ENCODE measurements at regions not wholly inside any gene's neighbourhood (a gene's known extent, or its start where the extent isn't known, plus 50 kb on each side); places are given as distances from the start of the nearest gene placed in this dataset.
"Not testable (repeated sequence)": the region's sequence is repeated elsewhere in the genome, so short reads cannot be mapped to it uniquely, and the experiment has no call there.

DNA sequence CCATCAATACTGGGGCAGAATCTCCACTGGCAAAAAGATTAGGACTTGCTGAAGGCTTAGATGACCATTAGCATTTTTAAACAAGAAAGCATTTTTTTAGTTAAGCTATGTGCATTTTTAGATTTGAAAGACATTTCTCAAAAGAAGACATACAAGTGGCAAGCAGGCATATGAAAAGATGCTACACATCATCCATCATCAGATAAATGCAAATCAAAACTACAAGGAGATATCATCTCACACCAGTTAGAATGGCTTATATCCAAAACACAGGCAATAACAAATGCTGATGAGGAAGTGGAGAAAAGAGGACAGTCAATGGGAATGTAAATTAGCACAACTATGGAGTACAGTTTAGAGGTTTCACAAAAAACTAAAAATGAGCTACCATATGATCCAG, 195.6 kb upstream of the TNC start:
- DNase-seq: no peak

DNA sequence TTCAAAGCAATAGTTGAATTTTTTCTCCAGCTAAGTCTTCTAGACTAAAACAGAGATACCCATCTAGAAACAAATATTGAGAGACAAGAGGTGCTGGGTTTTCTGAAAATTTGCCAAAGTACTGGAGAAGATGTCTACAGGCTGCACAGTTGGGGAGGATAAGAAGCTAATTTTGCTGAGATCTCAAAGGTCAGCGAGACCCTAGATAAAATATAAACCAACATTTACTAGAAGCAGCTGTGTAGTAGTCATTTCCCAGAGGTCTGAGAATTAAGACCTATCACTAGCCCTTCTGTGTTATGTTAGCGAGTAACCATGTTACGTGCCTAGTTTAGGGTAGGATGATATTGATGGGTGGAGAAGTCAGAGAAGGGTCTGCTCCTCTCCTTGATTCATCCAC, 208.5 kb upstream of the TNC start:
- DNase-seq: no peak

DNA sequence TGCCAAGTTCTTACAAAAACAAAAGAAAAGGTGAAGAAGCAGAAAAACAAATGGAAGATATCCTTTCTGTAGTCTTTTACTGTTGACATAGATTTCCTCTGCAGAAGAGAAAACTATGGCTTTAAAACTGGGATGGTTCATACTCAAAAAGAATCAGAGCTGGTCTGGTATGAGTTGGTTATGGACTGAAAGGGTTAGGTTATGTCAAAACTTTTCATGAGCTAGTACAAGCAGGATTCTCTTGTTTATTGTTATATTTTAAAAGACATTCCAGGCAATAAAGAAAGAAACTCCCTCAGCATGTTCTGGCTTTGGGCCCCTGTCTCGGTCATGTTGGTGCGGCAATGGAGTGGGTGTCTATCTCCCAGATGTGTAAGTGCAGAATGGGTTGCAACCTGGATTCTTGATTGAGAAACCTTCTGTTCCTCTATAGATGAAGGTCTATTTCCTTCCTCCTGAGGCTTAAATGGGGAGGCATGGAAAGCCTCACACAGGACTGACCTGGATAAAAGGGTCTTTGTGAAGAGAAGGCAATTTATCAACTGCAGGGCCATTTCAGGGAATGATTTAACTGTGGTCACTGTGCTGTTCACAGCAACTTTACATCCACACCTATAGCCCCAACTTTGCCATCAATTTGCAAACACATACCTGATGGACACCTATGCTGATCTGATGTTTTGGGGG, 209.6 kb upstream of the TNC start:
- no peak for DNase-seq

DNA sequence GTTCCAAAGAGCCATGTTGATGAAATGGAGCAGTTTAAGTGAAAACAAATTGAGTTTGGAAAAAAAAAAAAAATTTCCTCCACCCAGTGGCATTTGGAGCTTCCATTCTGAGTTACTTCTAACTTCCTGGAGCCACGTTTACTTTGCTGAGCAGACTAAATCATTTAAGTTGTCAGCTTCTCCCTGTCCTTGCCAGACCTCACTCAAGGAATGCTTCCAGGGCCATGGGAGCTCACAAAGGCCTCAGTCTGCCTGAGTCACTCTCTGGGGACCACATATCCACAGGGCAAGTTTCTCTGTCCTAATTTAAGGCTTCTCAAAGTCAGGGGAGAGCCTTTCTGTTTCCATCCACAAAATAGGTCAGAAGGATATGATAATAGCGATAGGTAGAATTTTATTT, 210.3 kb upstream of the TNC start:
- no peak for DNase-seq

DNA sequence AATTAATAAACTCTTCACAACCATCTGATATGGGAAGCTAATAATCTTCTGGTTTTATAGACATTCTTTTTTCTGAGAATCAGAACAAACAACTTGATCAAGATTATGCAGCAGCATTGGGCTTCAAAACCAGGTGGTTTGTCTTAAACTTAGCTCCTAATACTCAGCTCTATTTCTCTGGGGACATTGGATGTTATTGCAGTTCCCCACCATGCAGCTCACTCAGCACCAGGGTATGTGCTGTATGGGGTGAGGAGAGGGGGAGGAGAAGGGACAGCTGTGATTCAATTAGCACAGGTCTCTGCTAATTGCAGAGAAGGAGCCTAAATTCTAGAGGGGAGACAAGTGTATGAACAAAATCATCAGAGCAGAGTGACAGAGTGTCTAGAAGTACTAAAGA, 210.7 kb upstream of the TNC start:
- no peak for DNase-seq

DNA sequence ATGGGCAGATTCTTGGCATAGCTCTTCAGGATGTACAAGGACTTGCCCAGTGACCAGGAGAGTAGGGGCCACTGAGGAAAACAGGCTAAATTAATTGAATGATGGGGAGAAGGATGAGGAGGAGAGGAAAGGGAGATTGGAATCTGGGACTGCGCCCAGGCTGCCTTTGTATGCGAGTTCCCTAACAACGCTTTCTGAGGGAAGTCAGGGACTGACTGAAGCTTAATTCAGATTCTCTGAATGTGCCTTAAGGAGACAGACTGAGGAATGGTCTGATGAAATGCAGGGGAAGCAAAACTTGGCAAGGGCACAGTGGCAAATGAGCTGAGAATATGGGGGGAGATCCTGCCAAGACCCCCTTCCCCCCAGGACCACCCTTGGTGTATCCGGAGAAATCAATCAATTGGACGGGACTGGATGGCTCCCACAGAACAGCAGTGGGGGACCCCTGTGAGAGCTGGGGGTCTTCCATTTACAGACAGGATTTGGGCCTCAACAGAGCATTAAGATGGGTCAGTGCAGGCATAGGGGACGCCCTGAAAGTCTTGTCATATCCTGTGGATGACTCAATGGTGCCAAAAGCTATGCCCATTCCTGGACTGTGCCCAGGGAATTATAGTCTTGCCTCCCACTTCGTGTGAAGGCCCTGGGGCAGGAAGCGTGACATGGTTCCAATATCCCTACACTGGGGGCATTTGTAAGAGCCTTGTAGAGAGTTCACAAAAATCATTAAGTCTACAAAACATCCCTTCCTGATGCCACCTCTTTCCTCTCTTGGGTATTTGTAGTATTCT, 215.5 kb upstream of the TNC start:
- DNase-seq: no peak

DNA sequence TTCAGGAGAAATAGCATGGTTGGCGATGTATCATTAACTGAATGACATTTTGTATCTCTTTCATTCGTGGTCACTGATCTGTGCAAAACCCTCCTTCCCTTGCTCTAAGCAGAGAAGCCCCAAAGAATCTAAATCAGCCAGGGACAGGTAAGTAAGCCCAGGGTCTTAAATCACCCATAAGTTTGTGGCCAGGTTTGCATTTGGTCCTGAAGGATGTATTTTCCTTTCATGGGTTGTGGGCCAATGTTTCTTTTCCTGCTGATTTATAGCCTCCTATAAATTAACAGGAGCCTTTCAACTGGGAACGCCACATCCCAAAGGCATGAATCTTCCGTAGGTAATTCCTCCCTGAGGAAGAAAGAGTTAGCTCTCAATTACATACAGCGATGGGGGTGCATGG, 217.5 kb upstream of the TNC start:
- DNase-seq: no peak

DNA sequence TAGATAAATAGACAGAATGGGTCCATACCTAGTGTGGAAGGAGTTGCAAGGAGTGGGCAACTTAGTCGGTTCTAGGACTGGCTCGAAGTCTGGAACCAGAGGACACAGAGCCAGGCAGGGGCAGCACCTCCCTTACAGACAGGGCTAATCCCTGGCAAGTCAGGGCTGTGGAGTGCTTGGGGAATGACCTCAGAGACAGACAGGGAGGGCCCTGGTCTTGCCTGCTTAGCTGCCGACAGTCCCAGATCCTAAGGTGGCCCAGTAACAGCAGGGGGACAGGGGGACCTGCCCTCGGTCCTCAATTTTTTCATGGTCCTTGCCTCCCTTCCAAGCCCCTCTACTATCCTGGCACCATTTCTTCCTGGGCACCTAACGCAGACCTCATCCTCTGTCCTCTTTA, 222.4 kb upstream of the TNC start:
- no peak for DNase-seq

DNA sequence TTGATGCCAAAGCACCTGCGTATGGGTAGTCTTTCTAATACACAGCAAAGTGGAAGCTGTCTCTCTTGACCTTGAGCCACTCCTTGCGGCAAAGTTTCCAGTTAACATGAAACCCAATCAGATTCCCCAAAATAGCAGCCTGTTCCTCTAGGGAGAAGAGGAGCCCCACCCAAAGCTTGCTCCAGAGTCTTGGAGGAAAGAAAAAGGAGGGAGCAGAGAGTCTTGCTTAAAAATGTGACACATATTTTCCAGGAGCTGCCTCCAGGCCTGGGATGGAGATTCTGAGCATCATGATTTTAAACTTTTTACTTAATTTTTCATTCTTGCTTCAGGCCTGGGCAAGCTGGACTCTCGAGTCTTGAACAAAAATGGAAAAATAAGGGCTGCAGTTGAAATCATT, 223.5 kb upstream of the TNC start:
- no peak for DNase-seq

DNA sequence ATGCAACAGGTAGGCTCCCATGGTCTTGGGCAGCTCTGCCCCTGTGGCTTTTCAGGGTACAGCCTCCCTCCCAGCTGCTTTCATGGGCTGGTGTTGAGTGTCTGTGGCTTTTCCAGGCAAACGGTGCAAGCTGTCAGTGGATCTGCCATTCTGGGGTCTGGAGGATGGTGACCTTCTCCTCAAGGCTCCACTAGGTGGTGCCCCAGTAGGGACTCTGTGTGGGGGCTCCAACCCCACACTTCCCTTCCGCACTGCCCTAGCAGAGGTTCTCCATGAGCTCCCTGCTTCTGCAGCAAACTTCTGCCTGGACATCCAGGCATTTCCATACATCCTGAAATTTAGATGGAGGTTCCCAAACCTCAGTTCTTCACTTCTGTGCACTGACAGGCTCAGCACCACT, 229.8 kb upstream of the TNC start:
- not testable (repeated sequence) for DNase-seq

DNA sequence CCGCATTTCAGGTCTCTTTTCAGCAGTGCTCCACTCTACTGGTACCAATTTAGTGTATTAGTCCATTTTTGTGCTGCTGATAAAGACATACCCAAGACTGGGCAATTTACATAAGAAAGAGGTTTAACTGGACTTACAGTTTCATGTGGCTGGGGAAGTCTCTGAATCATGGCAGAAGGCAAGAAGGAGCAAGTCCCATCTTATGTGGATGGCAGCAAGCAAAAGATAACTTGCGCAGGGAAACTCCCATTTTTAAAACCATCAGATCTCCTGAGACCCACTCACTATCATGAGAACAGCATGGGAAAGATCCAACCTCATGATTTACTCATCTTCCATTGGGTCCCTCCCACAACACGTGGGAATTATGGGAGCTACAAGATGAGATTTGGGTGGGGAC, 231.0 kb upstream of the TNC start:
- DNase-seq: not testable (repeated sequence)

DNA sequence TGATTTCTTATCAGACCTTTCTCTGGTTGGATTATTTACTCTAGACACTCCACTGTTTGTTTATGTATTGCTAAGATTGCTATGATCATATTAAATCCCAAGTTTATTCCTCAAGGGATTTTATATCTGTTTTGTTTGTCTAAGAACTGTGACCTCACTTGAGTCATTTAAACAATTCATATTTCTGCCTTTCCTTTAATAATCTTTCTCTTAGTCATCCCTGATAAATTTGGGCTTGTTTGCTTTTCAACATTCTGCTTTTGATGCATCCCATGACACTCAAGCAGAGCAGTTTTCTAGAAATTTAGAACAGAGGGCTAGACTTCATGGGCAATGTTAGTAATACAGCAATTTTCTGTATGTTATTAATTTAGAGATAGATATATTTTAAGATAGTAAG, 231.6 kb upstream of the TNC start:
- DNase-seq: no peak

DNA sequence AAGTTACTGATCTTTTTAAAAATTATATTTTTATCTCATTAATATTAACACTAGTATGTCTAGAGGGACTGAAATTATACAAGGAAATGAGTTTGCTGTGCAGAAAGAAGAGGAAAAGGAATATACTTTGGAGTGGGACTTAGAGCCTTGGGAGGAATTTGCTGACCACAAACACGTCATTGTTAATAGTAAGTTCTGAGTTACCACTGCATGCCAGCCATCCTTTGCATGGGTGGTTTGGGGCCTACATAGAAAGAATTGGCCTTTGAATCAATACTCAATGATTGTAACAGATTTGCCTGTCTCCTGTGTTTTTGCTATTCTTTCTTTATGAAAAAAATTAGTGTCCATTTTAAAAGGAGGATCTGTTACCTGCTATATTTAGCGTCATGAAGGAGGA, 232.6 kb upstream of the TNC start:
- DNase-seq: no peak

DNA sequence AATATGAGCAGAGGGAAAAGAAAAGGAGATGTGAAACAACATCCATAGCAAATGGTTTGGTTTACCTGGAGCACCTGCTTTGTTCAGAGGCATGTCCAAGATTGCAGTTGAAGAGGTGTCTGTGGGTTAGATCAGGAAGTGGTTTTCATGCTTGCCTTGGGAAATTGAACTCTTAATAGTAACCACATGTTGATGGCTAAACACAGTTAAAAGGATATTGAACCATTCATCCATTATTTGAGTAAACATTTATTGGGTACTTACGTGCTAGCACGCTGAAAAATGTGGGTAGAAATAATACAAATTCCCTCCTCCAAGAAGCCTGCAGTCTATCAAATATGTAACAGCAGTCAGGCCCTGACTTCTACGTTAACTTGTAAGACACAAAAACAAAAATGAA, 235.7 kb upstream of the TNC start:
- DNase-seq: no peak

DNA sequence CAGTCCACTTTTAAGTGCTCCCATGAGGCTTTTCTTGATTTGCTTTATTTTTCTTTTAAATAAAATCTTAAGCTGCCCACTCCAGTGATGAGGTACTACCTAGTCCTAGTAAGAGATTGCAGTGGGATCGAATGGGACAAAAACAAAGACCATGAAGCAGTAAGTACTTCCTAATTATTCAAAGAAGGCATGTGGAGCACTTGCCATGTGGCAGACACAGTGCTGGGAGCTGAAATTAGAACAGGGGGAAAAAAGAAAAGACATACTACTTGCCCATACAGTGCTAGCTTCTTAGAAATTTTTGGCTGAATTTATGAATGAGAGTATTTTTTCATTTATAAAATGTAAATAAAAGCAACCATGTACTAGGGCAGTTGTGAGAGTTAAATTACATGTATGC, 239.9 kb upstream of the TNC start:
- no peak for DNase-seq

DNA sequence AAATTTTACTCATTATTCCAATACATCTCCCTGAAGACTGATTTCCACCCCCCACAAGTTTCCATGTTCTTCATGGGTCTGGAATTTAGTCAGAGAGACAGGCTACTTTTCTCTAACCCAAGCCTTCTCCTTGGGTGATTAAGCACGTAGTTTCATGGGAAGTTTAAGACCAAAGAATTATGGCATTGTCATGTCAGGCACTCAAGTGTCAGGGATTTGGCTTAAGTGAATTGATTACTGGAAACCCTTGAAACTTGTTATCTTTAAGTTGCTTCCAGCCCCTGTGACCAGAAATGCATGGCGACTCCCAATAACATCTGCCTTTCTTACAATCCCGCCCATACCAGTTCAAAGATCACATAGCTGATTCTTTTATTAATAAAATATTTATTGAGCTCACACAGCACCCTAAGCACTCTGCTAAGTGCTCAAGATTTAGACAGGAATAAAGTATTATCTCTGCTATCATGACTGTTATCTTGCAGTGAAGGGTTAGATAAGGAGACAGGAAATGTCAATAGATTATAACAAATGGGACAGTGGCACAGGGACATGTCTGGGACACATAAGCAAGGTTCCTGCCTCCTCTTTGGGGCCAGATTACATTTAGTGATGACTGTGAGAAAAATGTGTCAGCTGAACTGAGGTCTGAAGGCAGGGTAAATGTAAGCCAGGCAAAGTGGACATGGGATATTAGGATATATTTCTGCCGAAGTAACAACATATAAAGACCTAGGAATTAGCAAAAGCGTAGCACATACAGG, 241.2 kb upstream of the TNC start:
- DNase-seq: no peak

DNA sequence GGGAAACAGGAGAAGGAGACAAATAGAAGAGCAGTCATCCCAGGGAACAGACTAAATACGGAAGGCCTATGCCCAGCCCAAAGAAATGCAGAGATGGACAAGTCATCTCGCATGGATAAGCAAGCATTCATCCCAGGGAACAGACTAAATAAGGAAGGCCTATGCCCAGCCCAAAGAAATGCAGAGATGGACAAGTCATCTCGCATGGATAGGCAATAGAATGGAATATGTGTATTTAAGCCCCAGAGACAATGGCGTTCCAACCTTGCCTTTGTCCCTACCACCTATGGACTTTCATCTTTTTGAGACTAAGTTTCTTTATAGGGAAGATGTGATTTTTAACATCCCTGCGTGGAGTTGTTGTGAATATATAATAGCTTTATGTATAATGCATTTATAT, 242.2 kb upstream of the TNC start:
- DNase-seq: no peak

DNA sequence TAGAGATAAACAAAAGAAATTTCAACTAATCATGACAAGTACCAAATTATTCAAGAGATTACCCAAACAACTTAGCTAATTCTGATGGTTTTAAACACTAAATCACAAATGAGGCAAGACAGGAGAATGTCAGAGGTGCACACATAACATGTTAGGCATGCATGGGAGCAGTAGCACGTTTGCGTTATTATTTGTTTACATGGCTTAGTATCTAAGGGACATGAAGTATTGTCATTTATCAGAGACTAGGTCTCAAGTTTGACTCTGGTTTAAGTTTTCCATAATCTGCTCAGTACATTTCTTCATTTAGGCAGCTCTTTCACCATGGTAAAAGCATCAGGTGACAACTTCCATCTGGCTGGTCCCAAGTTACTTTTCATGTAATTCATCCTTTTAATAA, 244.1 kb upstream of the TNC start:
- DNase-seq: no peak

DNA sequence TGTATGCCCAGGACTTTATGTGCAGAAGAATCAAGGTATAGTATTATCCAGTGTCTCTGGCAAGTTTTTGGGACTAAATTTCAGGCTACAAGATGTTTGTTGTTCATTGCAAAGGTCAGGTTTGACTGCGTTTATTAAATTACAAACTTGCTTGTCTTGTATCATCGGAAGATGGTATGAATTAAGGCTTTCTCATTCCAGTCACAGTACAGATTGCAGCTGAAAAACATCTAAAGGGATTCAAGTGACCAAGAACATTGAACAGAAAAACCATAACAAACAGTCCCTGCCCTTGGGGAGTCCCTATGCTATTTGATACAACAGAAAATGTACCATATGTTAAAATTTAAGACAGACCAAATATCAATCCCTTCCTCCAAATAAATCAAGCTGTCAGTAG, 244.7 kb upstream of the TNC start:
- no peak for DNase-seq

DNA sequence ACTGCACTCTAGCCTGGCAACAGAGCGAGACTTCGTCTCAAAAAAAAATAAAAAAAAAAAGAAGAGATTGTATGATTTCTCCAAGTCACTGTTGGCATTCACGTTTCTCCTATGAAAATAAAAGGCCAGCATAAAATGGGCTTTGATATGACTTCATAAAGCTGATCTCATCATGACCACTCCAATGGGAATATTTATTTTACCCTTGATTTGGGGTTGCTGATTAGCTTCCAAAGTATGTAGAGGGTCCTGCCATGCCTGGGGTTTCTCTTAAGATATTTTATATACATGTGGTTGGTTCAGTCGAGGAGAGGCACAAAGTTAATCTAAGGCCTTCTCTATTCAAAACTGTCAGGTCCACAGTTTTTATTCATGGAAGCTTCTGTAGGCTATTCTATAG, 247.0 kb upstream of the TNC start:
- DNase-seq: no peak

DNA sequence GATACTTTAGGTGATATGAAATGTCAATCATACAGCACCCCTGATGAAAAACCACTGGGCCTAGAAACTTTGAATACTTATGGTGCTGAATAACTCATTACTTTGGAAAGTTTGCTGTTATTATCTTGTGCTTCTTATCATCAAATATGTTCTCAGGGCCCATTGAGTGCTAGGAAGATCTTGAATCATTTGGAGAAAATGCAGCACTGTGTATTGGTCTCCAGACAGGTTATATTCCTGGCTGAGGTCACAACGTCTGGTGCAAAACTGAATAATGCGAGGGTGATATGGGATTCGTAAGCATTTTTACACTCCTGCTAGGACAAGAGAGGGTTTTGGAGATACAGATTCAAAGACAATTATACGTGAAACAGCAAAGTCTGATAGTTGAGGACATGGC, 249.4 kb upstream of the TNC start:
- no peak for DNase-seq

DNA sequence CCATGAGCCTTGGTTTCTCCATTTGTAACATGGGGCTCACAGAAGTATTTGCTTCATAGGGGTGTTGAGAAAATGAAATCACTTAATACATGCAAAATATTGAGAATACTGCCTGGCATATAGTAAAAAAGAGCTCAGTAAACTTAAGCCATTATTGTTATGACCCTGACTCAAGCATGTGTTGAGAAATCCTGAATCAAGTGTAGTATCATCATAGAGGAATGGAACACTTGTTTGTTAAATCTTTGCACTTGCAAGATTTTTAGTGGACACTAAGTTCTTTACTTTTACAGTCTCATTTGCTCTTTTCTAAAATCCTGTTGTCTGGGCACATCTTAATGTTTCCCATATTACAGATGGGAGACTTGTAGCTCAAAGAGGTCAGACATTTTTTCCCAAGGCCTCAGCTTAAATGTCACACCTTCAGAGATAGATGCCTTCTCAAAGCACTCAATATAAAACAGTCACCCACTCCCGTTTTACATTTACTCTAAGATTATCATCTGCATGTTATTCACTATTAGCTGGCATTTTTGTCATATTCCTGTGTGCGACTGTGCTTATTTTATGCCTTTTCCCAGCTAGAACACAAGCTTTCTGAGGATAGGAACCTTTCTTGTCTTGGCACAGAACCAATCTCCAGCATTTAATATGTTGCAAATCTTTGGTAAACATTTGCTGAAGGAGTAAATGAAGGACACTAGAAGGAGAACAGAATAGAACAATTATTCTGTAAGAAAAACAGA, 250.0 kb upstream of the TNC start:
- no peak for DNase-seq

DNA sequence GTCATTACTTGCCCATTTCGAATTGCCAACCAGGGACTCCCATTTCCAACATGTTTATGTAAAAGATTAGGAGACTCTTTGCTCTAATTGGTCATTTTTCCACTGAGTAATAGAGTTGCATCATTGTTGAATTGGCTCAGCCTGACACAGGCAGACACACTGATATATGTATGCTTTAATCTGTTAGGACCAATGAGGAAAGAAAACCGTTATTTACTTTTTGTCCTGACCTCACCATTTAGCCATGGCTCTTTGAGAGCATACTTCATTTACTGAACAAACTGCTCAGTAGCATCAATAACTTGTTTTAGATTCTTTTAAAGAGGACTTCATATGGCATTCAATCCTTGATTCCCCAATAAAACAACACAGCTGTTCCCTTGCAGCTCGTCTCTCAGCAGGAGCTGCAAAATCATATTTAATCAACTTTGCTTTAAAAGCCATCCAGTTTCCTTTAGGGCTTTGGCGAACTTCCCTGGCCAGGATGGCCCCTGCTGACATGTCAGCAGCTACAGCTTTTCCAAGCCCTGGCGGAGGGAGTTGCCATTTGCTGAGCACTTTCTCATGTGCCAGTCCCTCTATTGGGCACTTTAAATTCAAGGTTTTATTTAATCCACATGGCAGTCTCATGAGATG, 251.5 kb upstream of the TNC start:
- DNase-seq: no peak
